Upper lobe of left lung (tissue), 6 donors: ENCODE measurements at regions not wholly inside any gene's neighbourhood (a gene's known extent, or its start where the extent isn't known, plus 50 kb on each side); places are given as distances from the start of the nearest gene placed in this dataset.

Experiments
- ATAC-seq, 2 donors: fragments of 200-7000 bp; cut with Tn5 transposase; one replicate each; pipeline ENCODE4 v1.9.1; 2022; ENCODE audit warnings: mild to moderate bottlenecking in 2 of 2, moderate library complexity in 2 of 2; ENCODE audit not compliant: low FRiP score in 2 of 2
- DNase-seq, 2 donors: peaks; one replicate each; pipeline ENCODE4 v3.0.0-alpha.2; 2019 to 2020
- H3K27ac ChIP-seq, 4 donors: fragments of 200-600 bp; sonication (generic); one replicate each; pipeline ENCODE4 v1.5.1; 2016 to 2019
- H3K27me3 ChIP-seq, 4 donors: fragments of 200-600 bp; sonication (generic); one replicate each; pipeline ENCODE4 v1.5.1; 2017 to 2019
- H3K36me3 ChIP-seq, 4 donors: fragments of 200-600 bp; sonication (generic); one replicate each; pipeline ENCODE4 v1.5.1; 2016 to 2019
- H3K4me1 ChIP-seq, 4 donors: fragments of 200-600 bp; sonication (generic); one replicate each; pipeline ENCODE4 v1.5.1; 2018 to 2019
- H3K4me3 ChIP-seq, 4 donors: fragments of 200-600 bp; sonication (generic); one replicate each; pipeline ENCODE4 v1.5.1; 2017 to 2019; ENCODE audit warnings: mild to moderate bottlenecking in 2 of 4, moderate library complexity in 1 of 4
- H3K9me3 ChIP-seq, 4 donors: fragments of 200-600 bp; sonication (generic); one replicate each; pipeline ENCODE4 v1.5.1; 2018 to 2019
- EP300 ChIP-seq, 4 donors: sonication (generic); formaldehyde crosslinking; IDR thresholded peaks; one replicate each; pipeline ENCODE4 v1.5.1; 2017; ENCODE audit warnings: antibody characterized with exemption in 4 of 4, control low read depth in 2 of 4
- POLR2A ChIP-seq, 4 donors: fragments of 450-650 bp; IDR thresholded peaks; one replicate each; pipeline ENCODE4 v1.5.1; 2016 to 2017; ENCODE audit warnings: antibody characterized with exemption in 4 of 4, mild to moderate bottlenecking in 2 of 4
- POLR2AphosphoS5 ChIP-seq, 2 donors: sonication (generic); formaldehyde crosslinking; IDR thresholded peaks; one replicate each; pipeline ENCODE4 v1.5.1; 2017; ENCODE audit warnings: antibody characterized with exemption in 2 of 2
- WGBS, 2 donors: methylation state at CpG; one replicate each; pipeline ENCODE4 v1.1.5; 2017 to 2018; 5-methylcytosine and 5-hydroxymethylcytosine counted together
- TF ChIP-seq, protein P1 (sequence below), 6 experiments: fragments of 450-650 bp in 4 of 6; fragments of 200-600 bp in 2 of 6; sonication (generic) in 2 of 6; IDR thresholded peaks; one replicate each; pipeline ENCODE4 v1.5.1; 2016 to 2019; ENCODE audit warnings: antibody characterized with exemption in 6 of 6
- donor health status: DM: no; HTN: no; CAD: no; lungs with moderate emphysema.
- donor health status: DM: no; HTN: yes; CAD: no; lungs with severe emphysema.

DNA sequence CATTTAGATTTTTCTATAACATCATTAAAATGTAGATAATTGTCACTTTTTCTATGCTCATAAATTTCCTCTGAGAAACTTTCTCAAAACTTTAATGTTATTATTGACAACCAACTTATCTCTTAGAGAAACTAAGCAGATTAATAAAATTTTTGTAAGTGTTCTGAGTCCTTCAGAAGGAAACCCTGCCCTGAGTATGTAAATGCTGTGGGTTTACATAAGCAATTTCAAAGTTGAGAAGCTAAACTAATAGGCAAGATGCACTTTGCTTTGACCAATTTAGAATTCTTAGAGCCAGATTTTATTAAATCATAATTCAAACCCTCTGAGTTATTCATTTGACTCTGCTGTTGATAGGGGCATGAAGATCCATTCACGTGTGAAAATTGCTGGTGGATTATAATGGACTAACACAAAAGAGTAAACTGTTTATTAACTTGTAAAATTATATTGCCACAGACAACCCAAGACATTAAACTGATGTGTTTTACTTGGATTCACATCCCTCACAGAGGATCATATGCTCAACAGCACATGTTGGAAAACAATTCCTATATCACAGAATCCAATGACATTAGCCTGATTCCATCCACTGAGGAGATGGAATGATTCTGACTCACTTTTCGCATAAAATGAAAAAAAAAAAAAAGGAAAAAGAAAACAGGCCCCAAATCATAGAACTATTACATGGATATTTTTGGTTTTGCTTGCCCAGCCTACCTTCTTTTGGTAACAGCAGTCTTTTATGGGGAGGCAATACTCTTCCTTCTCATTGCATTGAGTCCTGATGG lies 453.7 kb upstream of the HTR2A start:
- ATAC-seq, result no peak
- Histone ChIP-seq H3K27me3 (no peaks in the 10 kb centered on the region), H3K4me1 (no peaks in the 10 kb centered on the region), H3K27ac (no peak overlapping the region), H3K36me3 (no peaks in the 10 kb centered on the region), H3K9me3 (no peaks in the 10 kb centered on the region), H3K4me3 (no peak overlapping the region)
- TF ChIP-seq POLR2AphosphoS5 (IDR thresholded peaks at IDR 0.05), result no peak
- TF ChIP-seq, protein P1, sequence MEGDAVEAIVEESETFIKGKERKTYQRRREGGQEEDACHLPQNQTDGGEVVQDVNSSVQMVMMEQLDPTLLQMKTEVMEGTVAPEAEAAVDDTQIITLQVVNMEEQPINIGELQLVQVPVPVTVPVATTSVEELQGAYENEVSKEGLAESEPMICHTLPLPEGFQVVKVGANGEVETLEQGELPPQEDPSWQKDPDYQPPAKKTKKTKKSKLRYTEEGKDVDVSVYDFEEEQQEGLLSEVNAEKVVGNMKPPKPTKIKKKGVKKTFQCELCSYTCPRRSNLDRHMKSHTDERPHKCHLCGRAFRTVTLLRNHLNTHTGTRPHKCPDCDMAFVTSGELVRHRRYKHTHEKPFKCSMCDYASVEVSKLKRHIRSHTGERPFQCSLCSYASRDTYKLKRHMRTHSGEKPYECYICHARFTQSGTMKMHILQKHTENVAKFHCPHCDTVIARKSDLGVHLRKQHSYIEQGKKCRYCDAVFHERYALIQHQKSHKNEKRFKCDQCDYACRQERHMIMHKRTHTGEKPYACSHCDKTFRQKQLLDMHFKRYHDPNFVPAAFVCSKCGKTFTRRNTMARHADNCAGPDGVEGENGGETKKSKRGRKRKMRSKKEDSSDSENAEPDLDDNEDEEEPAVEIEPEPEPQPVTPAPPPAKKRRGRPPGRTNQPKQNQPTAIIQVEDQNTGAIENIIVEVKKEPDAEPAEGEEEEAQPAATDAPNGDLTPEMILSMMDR (IDR thresholded peaks at IDR 0.05), result no peak
- no peak for TF ChIP-seq EP300 (IDR thresholded peaks at IDR 0.05)
- TF ChIP-seq POLR2A (IDR thresholded peaks at IDR 0.05), result no peak
- DNase-seq, result no peak
- 92 to 95% methylated on average over 2 of the region's 2 CpGs for WGBS, 2 donors

DNA sequence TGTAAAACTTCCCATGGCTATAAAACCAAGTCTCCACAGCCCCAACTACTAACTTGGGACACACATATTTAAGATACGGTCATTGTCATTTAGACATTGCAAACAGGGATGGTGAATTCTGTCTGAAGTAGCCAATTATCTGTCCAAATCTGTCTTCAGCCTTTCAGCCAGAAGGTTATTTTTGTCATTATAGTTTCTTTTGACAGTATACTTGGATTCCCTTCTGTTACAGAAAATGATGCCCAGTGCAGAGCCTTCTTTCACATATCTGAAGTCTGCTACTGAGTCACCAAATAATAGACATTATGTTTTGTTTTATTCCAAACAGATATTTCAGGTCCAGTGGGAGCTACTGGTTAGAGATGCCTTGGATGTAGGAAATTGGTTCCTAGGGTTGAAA lies 452.4 kb upstream of the HTR2A start:
- DNase-seq (no peak), ATAC-seq (no peak)
- H3K4me1 ChIP-seq, result no peaks in the 10 kb centered on the region
- no peaks in the 10 kb centered on the region for H3K27me3 ChIP-seq
- WGBS, 2 donors, result 85 to 90% methylated on average over 1 of the region's 1 CpG
- TF ChIP-seq EP300 (IDR thresholded peaks at IDR 0.05) (no peak), POLR2AphosphoS5 (IDR thresholded peaks at IDR 0.05) (no peak), POLR2A (IDR thresholded peaks at IDR 0.05) (no peak)
- TF ChIP-seq, protein P1 (IDR thresholded peaks at IDR 0.05), result no peak
- H3K4me3 ChIP-seq, result no peak overlapping the region
- H3K9me3 ChIP-seq, result no peaks in the 10 kb centered on the region
- H3K36me3 ChIP-seq, result no peaks in the 10 kb centered on the region
- no peak overlapping the region for H3K27ac ChIP-seq

DNA sequence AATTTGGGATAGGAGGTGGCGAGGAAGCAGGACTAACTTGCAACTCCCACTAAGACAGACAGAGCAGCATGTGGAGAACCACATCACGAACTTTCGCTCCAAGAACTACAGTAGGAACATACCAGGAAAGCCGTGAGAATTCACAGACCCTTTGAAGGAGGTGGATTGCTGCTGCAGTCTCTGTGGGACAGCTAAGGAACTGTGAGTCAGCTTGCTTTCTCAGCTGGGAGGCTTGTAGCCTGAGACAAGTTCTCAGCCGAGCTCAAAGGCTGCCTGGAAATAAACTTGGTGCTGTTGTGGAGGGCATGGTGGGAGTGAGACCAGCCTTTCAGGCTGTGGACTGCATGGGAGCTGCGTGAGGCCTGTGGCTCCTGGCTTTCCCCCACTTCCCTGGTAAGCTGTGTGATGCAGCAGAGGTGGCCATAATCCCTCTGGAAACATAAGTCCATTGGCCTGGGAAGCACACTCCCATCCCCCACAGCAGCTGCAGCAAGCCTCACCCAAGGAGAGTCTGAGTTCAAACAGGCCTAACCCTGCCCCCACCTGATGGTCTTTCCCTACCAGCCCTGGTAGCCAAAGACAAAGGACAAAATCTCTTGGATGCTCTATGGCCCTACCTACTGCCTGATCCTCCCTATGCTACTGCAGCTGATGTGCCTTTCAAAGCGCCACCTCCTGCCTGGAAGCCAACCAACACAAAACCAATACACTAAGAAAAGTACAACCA lies 441.1 kb upstream of the HTR2A start:
- no peaks in the 10 kb centered on the region for H3K4me1 ChIP-seq
- 80 to 82% methylated on average over 7 of the region's 7 CpGs for whole genome bisulfite sequencing, 2 donors
- H3K9me3 ChIP-seq, result peaks cover 0 to 2% (median 0%) of the 10 kb centered on the region in 4 donors
- H3K4me3 ChIP-seq, result no peak overlapping the region
- TF ChIP-seq EP300 (IDR thresholded peaks at IDR 0.05) (no peak), POLR2AphosphoS5 (IDR thresholded peaks at IDR 0.05) (no peak), POLR2A (IDR thresholded peaks at IDR 0.05) (no peak)
- TF ChIP-seq, protein P1 (IDR thresholded peaks at IDR 0.05), result no peak
- no peaks in the 10 kb centered on the region for H3K36me3 ChIP-seq
- no peaks in the 10 kb centered on the region for H3K27me3 ChIP-seq
- ATAC-seq (no peak), DNase-seq (no peak)
- H3K27ac ChIP-seq, result no peak overlapping the region

DNA sequence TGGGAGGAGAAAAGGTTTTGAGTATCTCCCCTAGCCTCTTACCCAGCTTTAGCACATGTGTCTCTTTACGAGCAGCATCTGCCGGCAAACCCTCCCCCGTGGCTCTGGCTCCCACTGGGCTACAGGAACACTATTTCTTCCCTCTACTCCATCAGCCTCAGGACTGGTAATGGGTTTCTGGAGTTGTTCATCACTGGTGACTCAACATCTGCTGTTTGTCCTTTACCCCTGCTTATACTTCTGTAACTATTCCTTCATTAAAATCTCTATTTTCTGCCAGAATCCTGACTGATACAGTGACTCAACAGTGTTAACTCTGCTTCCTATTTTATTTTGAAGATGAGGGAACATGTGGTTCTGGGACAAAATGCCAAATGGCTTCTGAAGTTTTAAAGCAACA lies 437.3 kb upstream of the HTR2A start:
- WGBS, 2 donors, result 58 to 70% methylated on average over 3 of the region's 3 CpGs
- H3K9me3 ChIP-seq, result no peaks in the 10 kb centered on the region
- H3K4me3 ChIP-seq, result no peak overlapping the region
- no peak overlapping the region for H3K27ac ChIP-seq
- no peaks in the 10 kb centered on the region for H3K4me1 ChIP-seq
- ATAC-seq (peak in 1 of 2 donors; percentile 85), DNase-seq (no peak)
- no peaks in the 10 kb centered on the region for H3K27me3 ChIP-seq
- no peaks in the 10 kb centered on the region for H3K36me3 ChIP-seq
- TF ChIP-seq, protein P1 (IDR thresholded peaks at IDR 0.05), result no peak
- no peak for TF ChIP-seq EP300 (IDR thresholded peaks at IDR 0.05)
